HG02623 (cell line): ENCODE measurements at regions not wholly inside any gene's neighbourhood (a gene's known extent, or its start where the extent isn't known, plus 50 kb on each side); places are given as distances from the start of the nearest gene placed in this dataset.
"Not testable (repeated sequence)": the region's sequence is repeated elsewhere in the genome, so short reads cannot be mapped to it uniquely, and the experiment has no call there.

Experiments
- ATAC-seq: cut with Tn5 transposase; IDR thresholded peaks from one replicate; pipeline ENCODE4 v1.9.1; 2021; ENCODE audit warnings: moderate library complexity; ENCODE audit not compliant: unreplicated experiment

GRCh38 chr13:72590091-72590740 lies 137.2 kb downstream of the MZT1 start:
- no peak for ATAC-seq

- ATAC-seq, result no peak
Measured at GRCh38 chr13:72586518-72586917, 140.9 kb downstream of the MZT1 start.

- ATAC-seq, result no peak
Measured at GRCh38 chr13:72585254-72585653, 142.2 kb downstream of the MZT1 start.

DNA sequence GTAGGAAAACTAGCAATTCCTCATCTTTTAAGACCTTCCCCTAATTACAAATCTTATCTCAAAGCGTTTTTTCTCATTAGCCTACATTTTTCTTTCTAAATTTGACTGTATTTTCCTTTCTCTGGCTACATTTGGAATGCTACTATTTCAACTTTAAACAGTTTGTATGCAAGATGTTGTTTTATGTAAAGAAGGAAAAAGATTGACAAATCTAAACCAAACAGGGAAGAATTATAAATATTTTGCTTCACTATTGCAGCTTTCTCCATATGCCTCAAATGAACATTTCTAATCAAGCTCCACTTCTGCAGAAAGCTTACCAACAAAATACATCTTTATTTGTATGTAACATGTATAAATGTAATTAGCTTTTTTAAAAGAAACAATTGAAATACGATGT lies 156.2 kb downstream of the MZT1 start:
- no peak for ATAC-seq

GRCh38 chr13:72570019-72570418 lies 157.4 kb downstream of the MZT1 start:
- peak; percentile 50 for ATAC-seq

- no peak for ATAC-seq
Measured at GRCh38 chr13:72567566-72567965, 159.9 kb downstream of the MZT1 start.

DNA sequence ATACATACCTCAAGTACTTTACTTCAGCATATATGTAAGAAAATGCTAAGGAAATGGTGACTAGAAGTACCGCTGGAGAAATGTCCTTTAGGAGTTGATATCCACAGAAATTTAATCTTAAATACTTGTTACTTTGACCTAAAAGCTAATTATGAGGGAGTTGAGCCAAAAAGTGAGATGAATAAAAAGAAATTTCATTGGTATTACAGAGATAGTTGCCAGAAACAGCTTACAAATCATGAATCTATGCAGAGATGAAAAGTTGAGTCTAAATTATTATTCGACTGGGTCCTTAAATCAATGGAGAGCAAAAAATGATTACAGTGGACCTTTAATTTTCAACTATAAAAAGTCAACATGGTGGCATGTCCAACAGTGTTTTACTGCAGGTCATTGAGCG lies 160.9 kb downstream of the MZT1 start:
- no peak for ATAC-seq

GRCh38 chr13:72565893-72566292 lies 161.5 kb downstream of the MZT1 start:
- ATAC-seq, result no peak

DNA sequence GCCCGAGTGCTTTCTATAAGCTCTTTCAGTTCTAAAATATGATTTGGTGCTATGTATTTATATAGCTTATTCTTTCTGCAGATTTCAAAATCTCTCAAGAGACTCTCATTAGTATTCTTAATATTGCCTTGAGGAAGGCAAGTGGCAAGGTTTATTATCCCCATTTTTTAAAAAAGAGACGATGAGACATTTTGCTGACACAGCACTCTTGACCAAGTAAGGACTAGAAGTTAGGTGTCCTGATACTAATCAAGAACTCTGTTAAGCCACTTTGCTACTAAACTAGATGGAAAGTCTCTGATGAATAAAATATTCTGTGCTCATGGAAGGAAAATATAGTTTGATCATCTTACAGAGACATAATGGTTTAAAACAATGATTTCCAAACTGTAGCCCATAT lies 164.7 kb downstream of the MZT1 start:
- ATAC-seq, result no peak

DNA sequence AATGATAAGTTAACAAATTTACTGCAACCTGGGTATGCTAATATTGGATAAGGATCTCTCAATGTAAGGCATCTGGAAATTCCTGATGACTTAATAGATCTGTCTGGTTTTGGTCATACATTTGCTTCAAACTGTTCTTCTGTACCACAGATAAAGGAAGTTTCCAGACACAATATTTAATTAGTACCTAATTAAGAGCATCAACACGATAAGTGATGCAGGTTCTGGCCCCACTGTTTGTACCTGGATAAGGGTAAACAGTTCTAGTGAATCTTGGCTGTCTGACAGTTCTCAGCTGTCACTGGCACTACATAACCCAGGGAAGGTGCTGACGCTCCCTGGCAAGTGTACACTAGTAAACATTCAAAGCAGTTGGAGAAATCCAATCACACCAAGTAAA lies 165.6 kb downstream of the MZT1 start:
- no peak for ATAC-seq

- no peak for ATAC-seq
Measured at GRCh38 chr13:72559716-72560115, 167.7 kb downstream of the MZT1 start.

DNA sequence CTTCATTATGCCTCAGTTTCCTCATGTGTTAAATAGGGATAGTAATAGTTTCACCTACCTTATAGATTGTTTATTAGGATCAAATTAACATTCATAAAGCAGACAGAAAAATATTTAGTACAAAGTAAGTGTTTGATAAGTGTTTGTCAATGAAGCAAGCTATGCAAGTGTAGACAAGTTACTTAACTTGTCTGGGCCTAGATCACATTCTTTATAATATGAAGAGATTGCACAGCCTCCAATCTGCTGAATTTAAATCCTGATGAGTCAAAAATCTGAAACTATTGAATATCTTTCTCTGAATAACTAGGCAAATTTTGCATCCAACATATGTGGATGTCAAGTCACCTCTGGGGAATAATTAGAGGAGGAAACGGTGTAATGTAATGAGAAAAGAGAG lies 170.5 kb downstream of the MZT1 start:
- no peak for ATAC-seq

GRCh38 chr13:72555601-72556000 lies 171.8 kb downstream of the MZT1 start:
- ATAC-seq, result no peak

GRCh38 chr13:72552731-72553130 lies 174.7 kb downstream of the MZT1 start:
- ATAC-seq, result no peak

GRCh38 chr13:72545895-72546294 lies 181.5 kb downstream of the MZT1 start:
- ATAC-seq, result not testable (repeated sequence)

- ATAC-seq, result no peak
Measured at GRCh38 chr13:72545030-72545719, 182.3 kb downstream of the MZT1 start.

DNA sequence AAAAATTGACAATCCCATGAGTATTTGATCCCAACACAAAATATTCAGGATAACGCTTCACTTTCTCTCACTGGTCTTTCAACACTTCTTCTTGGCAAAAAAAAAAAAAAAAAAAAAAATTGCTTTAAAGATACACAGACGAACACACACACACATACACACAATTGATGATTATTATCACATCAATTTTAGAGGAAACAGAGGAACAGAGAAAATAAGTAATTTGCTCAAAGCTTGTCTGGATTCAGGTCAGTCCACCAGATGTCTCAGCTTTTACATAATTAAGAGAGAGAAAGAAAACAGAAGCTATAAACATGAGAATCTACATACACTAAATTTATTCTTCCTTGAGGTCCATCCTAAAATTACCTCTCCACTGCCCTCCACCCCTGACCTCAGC lies 183.4 kb downstream of the MZT1 start:
- ATAC-seq, result no peak

GRCh38 chr13:72542241-72542640 lies 185.2 kb downstream of the MZT1 start:
- ATAC-seq, result no peak

- ATAC-seq, result no peak
Measured at GRCh38 chr13:72541674-72542073, 185.8 kb downstream of the MZT1 start.

- ATAC-seq, result no peak
Measured at GRCh38 chr13:72540881-72541280, 186.5 kb downstream of the MZT1 start.

- no peak for ATAC-seq
Measured at GRCh38 chr13:72539925-72540324, 187.5 kb downstream of the MZT1 start.

- ATAC-seq, result no peak
Measured at GRCh38 chr13:72537782-72538181, 189.6 kb downstream of the MZT1 start.

DNA sequence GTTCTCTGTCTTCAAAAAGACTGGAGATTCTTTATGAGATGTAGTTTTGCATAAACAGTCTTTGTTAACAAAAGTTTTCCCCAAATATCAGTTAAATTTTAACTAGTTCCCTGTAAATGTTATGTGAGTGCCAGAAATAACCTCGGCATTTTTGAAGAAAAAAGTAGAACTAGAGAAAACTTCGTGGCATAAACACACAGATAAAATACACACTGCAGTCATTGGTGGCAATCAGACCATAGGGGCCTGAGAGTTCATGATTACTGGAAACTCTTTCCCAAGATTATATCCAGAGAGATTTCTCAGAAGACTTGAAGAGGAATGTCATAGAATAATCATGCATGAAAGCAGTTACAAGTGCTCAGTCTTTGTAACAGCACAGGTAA lies 190.0 kb downstream of the MZT1 start:
- ATAC-seq, result no peak
